Superior temporal gyrus (tissue), 1 donor: ENCODE measurements at regions not wholly inside any gene's neighbourhood (a gene's known extent, or its start where the extent isn't known, plus 50 kb on each side); places are given as distances from the start of the nearest gene placed in this dataset.
"Not testable (repeated sequence)": the region's sequence is repeated elsewhere in the genome, so short reads cannot be mapped to it uniquely, and the experiment has no call there.

Experiments
- DNase-seq: peaks from one replicate; pipeline ENCODE4 v3.0.0-alpha.2; 2016; ENCODE audit errors: extremely low spot score

GRCh38 chr4:176571206-176571605, 221.5 kb downstream of the VEGFC start:
- no peak for DNase-seq

- no peak for DNase-seq
Observed at GRCh38 chr4:176575141-176575730, 217.5 kb downstream of the VEGFC start.

GRCh38 chr4:176579226-176579625, 213.5 kb downstream of the VEGFC start:
- no peak for DNase-seq

- DNase-seq: no peak
Observed at GRCh38 chr4:176583278-176583677, 209.4 kb downstream of the VEGFC start.

GRCh38 chr4:176584031-176584606, 208.6 kb downstream of the VEGFC start:
- no peak for DNase-seq

- DNase-seq: no peak
Observed at GRCh38 chr4:176587920-176588319, 204.8 kb downstream of the VEGFC start.

GRCh38 chr4:176588436-176588835, 204.3 kb downstream of the VEGFC start:
- no peak for DNase-seq

- DNase-seq: no peak
Observed at GRCh38 chr4:176592976-176593670, 199.6 kb downstream of the VEGFC start.

GRCh38 chr4:176593943-176594342, 198.8 kb downstream of the VEGFC start:
- DNase-seq: no peak

- no peak for DNase-seq
Observed at GRCh38 chr4:176595257-176595656, 197.5 kb downstream of the VEGFC start.

- DNase-seq: no peak
Observed at GRCh38 chr4:176601124-176601523, 191.6 kb downstream of the VEGFC start.

- DNase-seq: no peak
Observed at GRCh38 chr4:176607807-176608206, 184.9 kb downstream of the VEGFC start.

- no peak for DNase-seq
Observed at GRCh38 chr4:176608346-176608745, 184.4 kb downstream of the VEGFC start.

- DNase-seq: no peak
Observed at GRCh38 chr4:176610594-176610993, 182.1 kb downstream of the VEGFC start.

GRCh38 chr4:176611381-176611780, 181.3 kb downstream of the VEGFC start:
- DNase-seq: no peak

- no peak for DNase-seq
Observed at GRCh38 chr4:176611951-176612350, 180.8 kb downstream of the VEGFC start.

- no peak for DNase-seq
Observed at GRCh38 chr4:176614793-176615192, 177.9 kb downstream of the VEGFC start.

- no peak for DNase-seq
Observed at GRCh38 chr4:176616151-176616550, 176.6 kb downstream of the VEGFC start.

- no peak for DNase-seq
Observed at GRCh38 chr4:176618138-176618537, 174.6 kb downstream of the VEGFC start.

- DNase-seq: no peak
Observed at GRCh38 chr4:176619430-176619829, 173.3 kb downstream of the VEGFC start.

- no peak for DNase-seq
Observed at GRCh38 chr4:176622251-176622948, 170.3 kb downstream of the VEGFC start.

GRCh38 chr4:176624983-176625610, 167.6 kb downstream of the VEGFC start:
- not testable (repeated sequence) for DNase-seq
